Keratinocyte (primary cell): ENCODE measurements at regions not wholly inside any gene's neighbourhood (a gene's known extent, or its start where the extent isn't known, plus 50 kb on each side); places are given as distances from the start of the nearest gene placed in this dataset.

Experiments
- DNase-seq: peaks from one replicate; pipeline ENCODE4 v3.0.0-alpha.2; 2011; ENCODE audit warnings: low read depth, missing footprints, low spot score
- FAIRE-seq: peaks from 2 replicates; lab custom pipeline; 2011; peaks lifted over from hg19 to GRCh38; lab: Jason Lieb, UNC
- H2AFZ ChIP-seq: 2 replicates; pipeline ENCODE4 v1.6.0; 2012; ENCODE audit warnings: low read length, control low read depth, inconsistent platforms; ENCODE audit not compliant: control insufficient read depth
- H3K27ac ChIP-seq: 2 replicates; pipeline ENCODE4 v1.5.1; 2011; ENCODE audit warnings: low read length; ENCODE audit not compliant: control insufficient read depth, insufficient read depth
- H3K27me3 ChIP-seq: 3 replicates; pipeline ENCODE4 v1.6.0; 2011; ENCODE audit warnings: low read length; ENCODE audit not compliant: control insufficient read depth, insufficient read depth; ENCODE audit errors: extremely low read depth
- H3K36me3 ChIP-seq, 2 experiments: 2 replicates in 1 of 2; 3 replicates in 1 of 2; pipeline ENCODE4 v1.5.1; 2011; ENCODE audit warnings: low read length in 2 of 2, mild to moderate bottlenecking in 1 of 2; ENCODE audit not compliant: control insufficient read depth in 2 of 2, insufficient read depth in 2 of 2; ENCODE audit errors: extremely low read depth in 1 of 2
- H3K4me1 ChIP-seq: 3 replicates; pipeline ENCODE4 v1.5.1; 2011; ENCODE audit warnings: low read length; ENCODE audit not compliant: control insufficient read depth, insufficient read depth; ENCODE audit errors: extremely low read depth
- H3K4me2 ChIP-seq: 3 replicates; pipeline ENCODE4 v1.6.0; 2011; ENCODE audit warnings: low read depth, low read length; ENCODE audit not compliant: control insufficient read depth, insufficient read depth; ENCODE audit errors: extremely low read depth
- H3K4me3 ChIP-seq, 3 experiments: fragments of 200-600 bp in 1 of 3; sonication (generic) in 1 of 3; 2 replicates in 2 of 3; 3 replicates in 1 of 3; pipeline ENCODE4 v1.5.1; 2011 to 2016; ENCODE audit warnings: low read length in 3 of 3, mild to moderate bottlenecking in 3 of 3, control low read depth in 2 of 3, inconsistent platforms in 1 of 3, low read depth in 1 of 3, mixed read lengths in 1 of 3, mixed run types in 1 of 3, moderate library complexity in 1 of 3; ENCODE audit not compliant: control insufficient read depth in 2 of 3, insufficient read depth in 2 of 3; ENCODE audit errors: extremely low read depth in 1 of 3
- H3K79me2 ChIP-seq: 2 replicates; pipeline ENCODE4 v1.6.0; 2012; ENCODE audit warnings: low read length; ENCODE audit not compliant: control insufficient read depth, insufficient read depth
- H3K9ac ChIP-seq: 3 replicates; pipeline ENCODE4 v1.6.0; 2011; ENCODE audit warnings: low read length; ENCODE audit not compliant: control insufficient read depth, insufficient read depth; ENCODE audit errors: extremely low read depth
- H3K9me1 ChIP-seq: 3 replicates; pipeline ENCODE4 v1.6.0; 2011; ENCODE audit warnings: low read length; ENCODE audit not compliant: control insufficient read depth, insufficient read depth; ENCODE audit errors: extremely low read depth
- H3K9me3 ChIP-seq: 2 replicates; pipeline ENCODE4 v1.5.1; 2012; ENCODE audit warnings: low read depth, low read length; ENCODE audit not compliant: control insufficient read depth
- H4K20me1 ChIP-seq: 3 replicates; pipeline ENCODE4 v1.6.0; 2011; ENCODE audit warnings: low read length; ENCODE audit not compliant: control insufficient read depth, insufficient read depth; ENCODE audit errors: extremely low read depth
- CTCF ChIP-seq, 3 experiments: IDR thresholded peaks in 1 of 3; conservative IDR thresholded peaks in 1 of 3; optimal IDR thresholded peaks in 1 of 3; 2 replicates in 2 of 3; 3 replicates in 1 of 3; pipeline versions ENCODE3 to v1.5.1; 2011; ENCODE audit warnings: low read length in 3 of 3, mild to moderate bottlenecking in 3 of 3, moderate library complexity in 2 of 3, control low read depth in 1 of 3, inconsistent platforms in 1 of 3; ENCODE audit not compliant: insufficient read depth in 2 of 3; ENCODE audit errors: extremely low read depth in 1 of 3
- EZH2 ChIP-seq: IDR thresholded peaks from one replicate; pipeline ENCODE4 v1.6.1; 2012; ENCODE audit warnings: inconsistent platforms, mild to moderate bottlenecking, low read length, moderate library complexity
- dilution Hi-C: fragments of 300-500 bp; cut with MboI; formaldehyde crosslinking; loops from one replicate; pipeline ENCODE4 v1.7.0; 2020; ENCODE audit warnings: low sequenced_read_pairs; ENCODE audit not compliant: extremely low pct_ligation_motif_present

- no peak overlapping the region for H3K9ac ChIP-seq
- no peak for DNase-seq
- H3K4me3 ChIP-seq = no peak overlapping the region
- H3K79me2 ChIP-seq = no peaks in the 10 kb centered on the region
- no peaks in the 10 kb centered on the region for H4K20me1 ChIP-seq
- H3K36me3 ChIP-seq = no peaks in the 10 kb centered on the region
- dilution Hi-C loops = no loop called here
- H3K4me1 ChIP-seq = no peaks in the 10 kb centered on the region
- no peak overlapping the region for H2AFZ ChIP-seq
- no peaks in the 10 kb centered on the region for H3K9me1 ChIP-seq
- no peaks in the 10 kb centered on the region for H3K9me3 ChIP-seq
- no peaks in the 10 kb centered on the region for H3K27me3 ChIP-seq
- H3K4me2 ChIP-seq = no peak overlapping the region
- H3K27ac ChIP-seq = no peak overlapping the region
- FAIRE-seq = no peak
- TF ChIP-seq CTCF (optimal IDR thresholded peaks at IDR 0.05 in 1 of 3, IDR thresholded peaks at IDR 0.05 in 1 of 3, conservative IDR thresholded peaks at IDR 0.05 in 1 of 3; ENCODE audit: extremely low read depth in 1 of 3, insufficient read depth in 2 of 3, low read length in 3 of 3) (no peak), EZH2 (no peak)
Measured at GRCh38 chr12:114866331-114866730, 182.4 kb upstream of the TBX3 start.

GRCh38 chr12:114864837-114865551 is 181.0 kb upstream of the TBX3 start:
- dilution Hi-C loops = no loop called here

GRCh38 chr12:114863911-114864310 is 179.9 kb upstream of the TBX3 start:
- Histone ChIP-seq H3K79me2 (no peaks in the 10 kb centered on the region), H3K4me2 (no peak overlapping the region), H2AFZ (no peak overlapping the region), H3K36me3 (no peaks in the 10 kb centered on the region), H4K20me1 (no peaks in the 10 kb centered on the region), H3K9me1 (no peaks in the 10 kb centered on the region), H3K4me1 (no peaks in the 10 kb centered on the region), H3K9me3 (no peaks in the 10 kb centered on the region), H3K27me3 (no peaks in the 10 kb centered on the region), H3K27ac (no peak overlapping the region), H3K9ac (no peak overlapping the region), H3K4me3 (no peak overlapping the region)
- DNase-seq = no peak
- TF ChIP-seq EZH2 (no peak), CTCF (optimal IDR thresholded peaks at IDR 0.05 in 1 of 3, IDR thresholded peaks at IDR 0.05 in 1 of 3, conservative IDR thresholded peaks at IDR 0.05 in 1 of 3; ENCODE audit: extremely low read depth in 1 of 3, insufficient read depth in 2 of 3, low read length in 3 of 3) (no peak)
- FAIRE-seq = no peak
- dilution Hi-C loops = no loop called here

More at GRCh38 chr12:114864837-114865551, 181.0 kb upstream of the TBX3 start:
- Histone ChIP-seq H3K27me3 (no peaks in the 10 kb centered on the region), H4K20me1 (no peaks in the 10 kb centered on the region), H3K4me1 (no peaks in the 10 kb centered on the region), H3K9me3 (no peaks in the 10 kb centered on the region), H3K9me1 (no peaks in the 10 kb centered on the region), H2AFZ (no peak overlapping the region), H3K36me3 (no peaks in the 10 kb centered on the region), H3K4me2 (no peak overlapping the region), H3K4me3 (no peak overlapping the region), H3K79me2 (no peaks in the 10 kb centered on the region), H3K27ac (no peak overlapping the region), H3K9ac (no peak overlapping the region)
- FAIRE-seq (no peak), DNase-seq (no peak)
- TF ChIP-seq EZH2 = no peak
